Activated CD8-positive, alpha-beta memory T cell treated with anti-CD3 and anti-CD28 coated beads, Interleukin-2, amount 50 U/mL, for 4 hours (primary cell): ENCODE measurements at regions not wholly inside any gene's neighbourhood (a gene's known extent, or its start where the extent isn't known, plus 50 kb on each side); places are given as distances from the start of the nearest gene placed in this dataset.

Experiments
- DNase-seq: peaks from one replicate; pipeline ENCODE4 v3.0.0-alpha.2; 2020

DNA sequence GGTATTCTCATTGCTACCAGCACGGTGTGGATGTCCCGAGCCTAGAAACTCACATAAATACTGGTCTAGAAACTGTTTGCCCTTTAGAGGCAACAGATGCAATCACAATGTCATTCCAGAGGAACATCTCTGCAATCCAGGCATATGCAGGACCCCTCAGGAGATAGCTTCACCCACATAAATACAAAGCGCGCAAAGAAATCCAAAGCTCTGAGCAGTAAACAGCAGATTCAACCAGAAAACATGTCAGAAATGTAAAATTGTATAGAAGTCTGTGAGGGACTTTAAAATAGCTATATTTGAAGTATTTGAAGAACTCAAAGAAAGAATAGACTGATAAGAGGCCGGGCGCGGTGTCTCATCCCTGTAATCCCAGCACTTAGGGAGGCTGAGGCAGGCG lies 291.7 kb downstream of the FAM43A start:
- no peak for DNase-seq

- no peak for DNase-seq
These were observed 291.8 kb downstream of the XXYLT1 start for GRCh38 chr3:194979173-194979572.

DNA sequence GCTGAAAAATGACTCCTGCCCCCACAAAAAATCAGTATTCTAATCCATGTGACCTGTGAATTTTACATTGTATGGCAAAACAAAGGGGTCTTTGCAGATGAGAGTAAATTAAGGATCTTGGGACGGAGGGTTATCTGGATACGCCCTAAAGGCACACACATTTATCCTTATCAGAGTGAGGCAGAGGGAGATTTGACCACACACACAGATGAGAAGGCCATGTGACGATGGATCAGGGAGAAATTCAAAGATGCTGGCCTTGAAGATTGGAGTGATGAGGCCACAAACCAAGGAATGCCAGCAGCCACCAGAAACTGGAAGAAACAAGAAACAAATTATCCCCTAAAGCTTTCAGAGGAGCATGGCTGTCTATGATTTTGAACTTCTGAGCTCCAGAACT lies 288.5 kb downstream of the XXYLT1 start:
- no peak for DNase-seq

- no peak for DNase-seq
These were observed 287.8 kb downstream of the XXYLT1 start for GRCh38 chr3:194983121-194983520.

DNA sequence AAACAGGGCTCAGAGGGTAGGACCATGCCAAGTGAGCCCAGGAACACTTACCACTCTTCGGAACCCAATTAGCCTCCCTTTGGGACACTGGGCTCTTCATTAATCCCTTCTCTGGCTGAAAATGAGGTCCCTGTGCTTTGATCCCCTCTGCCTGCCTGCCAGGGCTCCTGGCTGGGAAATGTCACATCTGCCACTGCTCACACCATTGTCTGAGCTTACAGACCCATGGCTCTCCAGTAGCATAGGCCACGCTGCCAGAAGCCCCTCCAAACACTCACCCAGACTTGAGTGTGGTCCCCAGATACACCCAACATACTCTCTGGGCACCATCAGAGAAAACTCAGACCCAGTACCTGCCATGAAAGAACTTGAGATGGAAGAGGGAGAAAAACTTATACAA lies 287.3 kb downstream of the XXYLT1 start:
- DNase-seq, result no peak

DNA sequence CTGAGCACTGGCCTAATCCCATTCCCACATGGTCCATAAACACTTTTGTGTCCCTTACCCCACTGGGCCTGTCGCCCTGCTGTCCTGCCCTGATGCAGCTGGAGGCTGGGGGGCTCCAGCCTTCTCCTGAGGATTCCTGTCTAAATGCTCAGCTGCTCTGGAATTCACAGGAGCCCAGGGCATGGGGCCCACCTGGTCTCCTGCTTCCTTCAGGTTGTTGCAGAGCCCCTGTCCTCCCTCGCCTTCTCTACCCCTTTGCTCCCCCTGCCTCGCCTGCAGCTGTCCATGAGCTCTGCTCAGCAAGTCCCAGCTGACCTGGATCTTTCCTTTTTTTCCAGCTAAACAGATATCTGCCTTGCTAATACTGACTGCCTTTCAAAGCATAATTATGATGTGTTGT lies 286.9 kb downstream of the XXYLT1 start:
- DNase-seq, result no peak

- no peak for DNase-seq
These were observed 286.3 kb downstream of the XXYLT1 start for GRCh38 chr3:194984622-194985021.

GRCh38 chr3:194985031-194985578 lies 285.9 kb downstream of the XXYLT1 start:
- no peak for DNase-seq

- no peak for DNase-seq
These were observed 284.5 kb downstream of the XXYLT1 start for GRCh38 chr3:194986208-194987043.

DNA sequence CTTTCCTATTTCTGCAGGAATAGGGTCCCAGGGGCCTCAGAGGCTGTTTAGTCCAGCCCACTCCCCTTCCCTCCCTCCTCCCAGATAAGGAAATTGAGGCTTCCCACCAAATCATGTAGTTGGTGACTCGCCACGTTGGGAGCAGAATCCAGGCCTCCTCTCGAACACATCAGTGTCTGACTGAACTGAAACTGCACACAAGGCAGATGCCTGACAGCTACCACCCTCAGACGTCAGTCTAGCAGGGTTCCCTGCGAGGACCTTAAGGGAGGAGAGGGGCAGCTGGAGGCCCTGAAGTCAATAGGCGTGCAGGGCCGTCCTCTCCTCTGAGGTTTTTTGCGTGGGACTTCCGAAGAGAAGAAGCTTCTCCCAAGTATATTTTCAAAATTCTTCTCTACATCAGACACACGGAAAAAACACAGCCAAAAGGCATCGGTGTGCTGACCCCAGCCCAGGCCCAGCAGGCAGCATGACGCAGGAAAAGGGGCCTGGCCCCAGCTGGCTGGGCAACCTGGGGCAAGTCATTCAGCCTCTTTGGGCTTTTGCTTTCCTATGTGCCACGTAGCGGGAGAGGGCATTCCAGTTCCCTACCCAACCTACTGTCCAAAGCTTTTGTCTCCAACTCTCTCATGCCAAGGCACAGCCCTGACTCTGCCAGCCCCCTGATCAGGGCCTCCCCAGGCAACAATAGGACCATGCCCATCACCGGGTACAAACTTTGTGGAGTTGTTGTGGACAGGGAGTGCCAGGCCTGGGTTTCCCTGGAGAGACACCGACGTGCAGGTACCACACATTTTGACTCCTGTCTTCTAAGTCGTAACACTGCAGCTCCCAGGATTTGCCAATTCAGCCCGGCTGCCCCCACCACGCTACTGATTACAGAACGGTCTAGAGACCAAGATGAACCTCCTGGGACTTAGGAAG lies 283.1 kb downstream of the XXYLT1 start:
- no peak for DNase-seq

GRCh38 chr3:194988495-194989165 lies 282.3 kb downstream of the XXYLT1 start:
- DNase-seq, result no peak

GRCh38 chr3:194989241-194989640 lies 281.7 kb downstream of the XXYLT1 start:
- no peak for DNase-seq

- DNase-seq, result no peak
These were observed 280.3 kb downstream of the XXYLT1 start for GRCh38 chr3:194990454-194991337.

DNA sequence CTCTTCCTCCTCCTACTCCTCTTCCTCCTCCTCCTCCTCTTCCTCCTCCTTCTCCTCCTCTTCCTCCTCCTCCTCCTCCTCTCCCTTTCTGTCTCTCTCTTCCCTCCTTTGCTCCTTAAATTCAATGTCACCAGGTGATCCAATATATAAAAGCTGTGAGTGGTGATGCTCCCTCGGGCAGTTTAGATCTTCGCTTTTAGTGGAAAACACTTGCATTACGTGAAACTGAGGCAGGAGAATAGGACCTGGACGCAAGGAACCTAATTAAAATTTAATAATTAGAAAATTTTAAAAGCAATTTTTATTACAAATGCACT lies 279.7 kb downstream of the XXYLT1 start:
- no peak for DNase-seq

GRCh38 chr3:194993896-194994295 lies 277.1 kb downstream of the XXYLT1 start:
- no peak for DNase-seq

DNA sequence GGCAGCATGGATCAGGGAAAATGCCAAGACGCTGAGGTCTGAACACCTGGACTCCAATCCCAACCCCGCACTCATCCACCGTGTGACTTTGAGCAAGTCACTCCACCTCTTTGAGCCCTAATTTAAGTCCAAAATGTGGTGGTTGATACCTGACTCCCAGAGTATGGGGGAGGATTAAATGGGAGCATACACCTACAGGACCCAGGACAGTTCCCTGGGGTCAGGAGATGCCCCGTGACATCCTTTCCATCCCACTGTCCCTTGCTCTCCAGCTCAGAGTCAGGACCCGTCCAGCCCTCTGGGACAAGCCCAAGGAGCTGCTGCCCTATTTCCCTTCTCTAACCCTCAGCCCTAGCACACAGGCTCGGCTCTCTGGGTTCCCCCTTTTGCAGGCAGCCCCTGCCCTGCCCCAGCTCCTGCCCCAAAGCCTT lies 276.4 kb downstream of the XXYLT1 start:
- no peak for DNase-seq

- DNase-seq, result no peak
These were observed 275.6 kb downstream of the XXYLT1 start for GRCh38 chr3:194995334-194995733.

GRCh38 chr3:194995922-194996321 lies 275.0 kb downstream of the XXYLT1 start:
- DNase-seq, result no peak

DNA sequence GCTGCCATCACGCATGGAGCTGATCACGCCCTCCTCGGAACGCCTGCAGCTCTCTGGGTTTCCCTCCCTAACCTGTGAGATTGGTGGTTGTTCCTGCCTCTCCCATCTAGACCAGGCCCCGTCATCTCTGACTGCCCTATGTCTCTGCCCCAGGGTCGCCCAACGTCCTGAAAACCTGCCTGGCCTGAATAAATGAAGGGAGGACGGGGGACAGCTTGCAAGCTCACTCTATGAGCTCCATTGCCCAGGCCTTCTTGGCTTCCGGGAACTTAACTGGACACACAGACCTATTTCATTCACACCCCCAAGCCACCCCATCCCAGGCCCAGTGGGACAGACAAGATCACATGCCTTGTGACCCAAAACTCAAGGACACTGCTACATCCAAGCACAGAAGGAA lies 274.2 kb downstream of the XXYLT1 start:
- DNase-seq, result no peak

DNA sequence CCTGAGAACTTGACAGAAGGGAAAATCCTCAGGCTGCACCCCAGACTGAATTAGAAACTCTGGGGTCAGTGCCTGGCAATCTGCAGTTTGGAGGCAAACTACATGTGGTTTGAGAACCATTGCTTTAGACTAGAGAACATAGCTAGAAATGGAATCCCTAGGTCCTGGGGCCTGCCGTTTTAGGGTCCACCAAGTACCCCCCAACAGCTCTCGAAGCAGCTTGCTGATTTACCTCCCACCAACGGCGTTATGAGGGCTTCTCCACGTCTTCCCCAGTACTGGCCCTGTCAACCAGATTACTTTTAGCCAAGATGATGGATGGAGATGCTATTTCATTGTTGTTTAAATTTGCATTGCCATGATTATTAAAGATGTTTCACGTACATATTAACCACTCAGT lies 272.5 kb downstream of the XXYLT1 start:
- DNase-seq, result no peak

GRCh38 chr3:194998948-194999347 lies 272.0 kb downstream of the XXYLT1 start:
- DNase-seq, result no peak

DNA sequence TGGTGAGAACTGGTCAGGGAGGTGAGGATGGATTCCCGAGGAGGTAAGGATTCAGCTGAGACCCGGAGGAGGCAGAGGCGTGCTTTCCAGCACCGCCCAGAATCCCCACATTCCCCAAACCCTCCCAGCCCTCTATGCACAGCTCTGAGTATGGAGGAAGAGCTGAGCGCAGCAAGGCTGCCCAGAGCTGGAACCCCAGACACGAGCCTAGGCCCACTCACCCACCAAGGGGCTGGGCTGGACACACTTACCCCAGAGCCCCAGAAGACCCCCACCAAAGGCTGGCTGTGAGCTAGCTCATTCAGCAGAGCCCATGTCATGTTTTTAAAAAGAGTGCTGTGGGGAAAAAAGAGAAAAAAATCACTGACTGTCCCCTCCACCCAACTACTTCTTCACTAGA lies 271.5 kb downstream of the XXYLT1 start:
- DNase-seq, result no peak
